Limb (tissue), 2 donors: ENCODE measurements at regions not wholly inside any gene's neighbourhood (a gene's known extent, or its start where the extent isn't known, plus 50 kb on each side); places are given as distances from the start of the nearest gene placed in this dataset.
"Not testable (repeated sequence)": the region's sequence is repeated elsewhere in the genome, so short reads cannot be mapped to it uniquely, and the experiment has no call there.

Experiments
- DNase-seq, 2 donors: peaks; one replicate each; pipeline ENCODE4 v3.0.0-alpha.2; 2016; ENCODE audit errors: extremely low spot score in 2 of 2

- no peak for DNase-seq
These were observed 557.5 kb upstream of the PTBP2 start for GRCh38 chr1:96164053-96164452.

DNA sequence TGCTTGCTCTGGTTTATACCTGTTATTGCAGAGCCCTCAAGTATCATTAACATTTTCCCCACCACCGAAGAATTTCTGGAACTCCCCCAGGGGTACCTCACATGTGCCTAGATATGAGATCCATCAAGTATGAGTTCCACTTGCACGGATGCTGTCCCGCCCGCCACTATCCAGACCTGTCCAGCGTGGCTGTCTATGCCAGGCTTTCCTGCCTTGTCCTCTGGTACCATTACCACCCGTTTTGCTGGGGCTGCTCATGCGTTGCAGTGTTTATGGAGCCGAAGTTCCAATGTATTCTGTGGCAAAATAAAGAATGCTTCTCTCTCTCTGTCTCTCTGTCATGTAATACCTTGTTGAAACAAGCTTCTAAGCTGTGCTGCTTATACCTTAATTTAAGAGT lies 543.5 kb upstream of the PTBP2 start:
- no peak for DNase-seq

GRCh38 chr1:96183485-96183884 lies 538.1 kb upstream of the PTBP2 start:
- no peak for DNase-seq

GRCh38 chr1:96183928-96184327 lies 537.7 kb upstream of the PTBP2 start:
- no peak for DNase-seq

GRCh38 chr1:96185181-96185580 lies 536.4 kb upstream of the PTBP2 start:
- no peak for DNase-seq

DNA sequence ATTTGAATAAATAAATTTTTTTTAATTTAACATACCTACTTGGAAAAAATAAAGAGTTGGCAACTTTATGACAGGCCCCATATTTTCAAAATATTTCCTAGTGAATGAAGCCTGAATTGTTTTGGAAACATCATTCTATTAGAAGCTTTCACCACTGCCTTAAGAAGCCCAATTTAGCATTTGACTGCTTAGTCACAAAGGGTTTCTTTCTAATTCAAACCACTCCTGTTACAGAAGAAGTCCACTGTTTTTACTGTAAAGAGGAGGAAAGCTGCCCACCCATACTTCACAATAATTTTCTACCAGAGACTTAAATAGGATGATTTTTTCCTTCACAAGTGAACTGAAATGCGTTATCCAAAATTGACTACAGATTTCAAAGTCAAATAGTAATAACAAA lies 534.6 kb upstream of the PTBP2 start:
- no peak for DNase-seq

DNA sequence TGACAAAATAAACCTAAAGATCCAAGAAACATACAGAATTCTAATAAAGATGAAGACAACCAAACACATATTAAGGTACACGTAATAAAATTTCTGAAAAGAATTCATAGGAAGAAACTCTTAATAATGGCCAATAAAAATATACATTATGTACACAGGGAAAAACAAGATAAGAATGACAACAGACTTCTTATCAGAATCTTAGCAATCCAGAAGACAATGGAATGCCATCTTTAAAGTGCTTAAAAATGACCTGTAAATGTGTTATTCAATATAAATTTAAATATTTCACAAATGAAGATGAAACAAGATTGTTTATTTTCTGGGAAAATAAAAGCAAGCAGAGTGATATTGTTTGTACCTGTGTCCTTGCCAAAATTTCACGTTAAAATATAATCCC lies 530.4 kb upstream of the PTBP2 start:
- DNase-seq: no peak

DNA sequence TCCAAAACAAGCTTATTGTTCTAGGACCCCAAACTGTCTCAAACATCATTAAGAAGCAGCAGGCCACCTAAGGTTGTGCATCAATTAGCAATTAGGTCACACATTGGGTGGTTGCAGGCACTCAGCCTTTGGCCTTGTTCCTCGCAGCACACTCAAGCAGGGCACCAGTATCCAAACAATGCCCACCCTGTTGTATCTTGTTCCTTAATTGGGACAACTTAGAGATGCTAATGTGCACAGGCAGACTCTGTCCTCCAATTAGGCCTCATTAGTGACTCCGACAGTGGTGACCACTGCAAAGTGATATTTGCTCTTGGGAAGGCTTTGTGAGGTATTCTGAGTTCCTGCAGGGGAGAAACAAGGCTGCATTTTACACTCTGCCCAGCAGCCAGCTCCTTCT lies 515.1 kb upstream of the PTBP2 start:
- no peak for DNase-seq

GRCh38 chr1:96207936-96208335 lies 513.6 kb upstream of the PTBP2 start:
- DNase-seq: no peak

DNA sequence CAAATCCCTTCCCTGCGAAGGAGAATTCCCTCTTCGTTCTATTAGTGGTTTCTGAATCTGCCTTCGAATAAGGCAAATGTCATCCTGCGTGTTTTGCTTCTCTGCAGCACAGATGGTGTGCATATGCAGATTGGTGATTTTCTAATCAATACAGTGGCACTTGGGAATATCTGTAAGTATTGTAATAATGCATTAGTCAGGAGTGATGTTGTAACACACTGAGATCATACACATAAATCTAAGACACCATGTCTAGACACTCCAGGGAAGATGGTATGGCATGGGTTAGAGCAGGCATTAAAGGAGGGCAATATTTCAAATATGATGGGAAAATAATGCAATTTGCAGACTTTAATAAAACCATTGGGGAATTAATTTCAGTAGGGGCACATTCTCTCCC lies 513.2 kb upstream of the PTBP2 start:
- DNase-seq: no peak

DNA sequence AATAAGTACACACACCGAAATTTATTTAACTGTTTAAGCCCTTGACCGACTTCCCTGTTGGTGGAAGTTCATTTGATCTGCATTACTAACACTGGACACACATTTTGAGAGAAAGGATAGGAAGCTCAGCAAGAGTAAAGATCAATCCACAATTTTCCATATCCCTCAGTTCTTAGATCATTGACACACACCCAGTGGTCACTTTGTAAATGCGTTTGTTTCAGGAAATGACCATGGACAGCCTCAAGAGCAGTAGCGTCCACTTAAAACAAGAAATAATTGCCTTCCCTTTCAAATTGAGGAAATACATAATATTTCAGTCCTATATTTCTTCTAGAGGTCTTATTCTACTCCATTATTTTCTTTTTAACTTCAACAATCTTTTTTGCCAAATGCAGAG lies 511.5 kb upstream of the PTBP2 start:
- DNase-seq: no peak

DNA sequence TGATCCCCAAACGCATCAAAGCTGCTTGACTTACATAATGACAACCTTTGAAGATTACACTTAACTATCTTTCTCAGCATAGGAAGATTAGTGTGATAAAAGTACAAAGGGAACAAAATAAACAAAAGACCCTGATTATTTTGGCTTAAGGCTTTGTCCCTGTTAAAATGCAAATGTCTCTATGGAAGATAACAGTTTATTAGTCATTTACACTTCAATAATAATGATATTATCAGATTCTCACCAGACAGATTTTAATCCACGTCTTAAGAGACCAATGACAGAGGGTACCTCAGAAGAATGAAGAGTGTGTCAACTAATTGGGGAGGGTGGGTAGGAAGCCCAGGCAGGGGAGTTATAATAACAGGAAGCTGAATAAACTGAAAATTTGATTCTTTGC lies 510.4 kb upstream of the PTBP2 start:
- no peak for DNase-seq

- DNase-seq: no peak
These were observed 506.6 kb upstream of the PTBP2 start for GRCh38 chr1:96214982-96215381.

GRCh38 chr1:96220651-96221050 lies 500.9 kb upstream of the PTBP2 start:
- no peak for DNase-seq

DNA sequence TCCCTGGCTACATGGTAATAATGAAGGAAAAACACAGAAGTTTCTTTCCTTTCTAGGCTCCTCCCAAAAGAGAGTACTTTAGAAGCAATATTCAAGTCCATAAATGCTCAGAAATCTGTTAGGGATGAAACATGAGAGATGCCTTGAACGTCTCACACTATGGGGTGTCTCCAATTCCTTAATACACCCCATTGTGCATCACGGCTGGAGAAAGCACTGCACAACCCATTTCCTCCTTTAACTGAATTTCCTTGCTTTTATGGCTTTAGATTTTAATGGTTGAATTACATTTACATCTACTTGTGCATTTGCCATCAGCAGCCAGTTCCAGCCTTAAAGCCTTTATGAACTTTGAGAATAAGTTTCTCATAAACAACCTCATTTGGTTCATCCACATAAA lies 498.9 kb upstream of the PTBP2 start:
- DNase-seq: no peak

DNA sequence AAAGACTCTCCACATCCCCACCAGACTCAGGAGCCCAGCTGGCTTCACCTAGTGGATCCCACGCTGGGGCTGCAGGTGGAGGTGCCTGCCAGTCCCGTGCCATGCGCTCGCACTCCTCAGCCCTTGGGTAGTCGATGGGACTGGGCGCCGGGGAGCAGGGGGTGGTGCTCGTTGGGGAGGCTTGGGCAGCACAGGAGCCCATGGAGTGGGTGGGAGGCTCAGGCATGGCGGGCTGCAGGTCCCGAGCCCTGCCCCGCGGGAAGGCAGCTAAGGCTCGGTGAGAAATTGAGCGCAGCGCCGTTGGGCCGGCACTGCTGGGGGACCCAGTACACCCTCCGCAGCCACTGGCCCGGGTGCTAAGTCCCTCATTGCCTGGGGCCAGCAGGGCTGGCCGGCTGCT lies 497.4 kb upstream of the PTBP2 start:
- DNase-seq: not testable (repeated sequence)

DNA sequence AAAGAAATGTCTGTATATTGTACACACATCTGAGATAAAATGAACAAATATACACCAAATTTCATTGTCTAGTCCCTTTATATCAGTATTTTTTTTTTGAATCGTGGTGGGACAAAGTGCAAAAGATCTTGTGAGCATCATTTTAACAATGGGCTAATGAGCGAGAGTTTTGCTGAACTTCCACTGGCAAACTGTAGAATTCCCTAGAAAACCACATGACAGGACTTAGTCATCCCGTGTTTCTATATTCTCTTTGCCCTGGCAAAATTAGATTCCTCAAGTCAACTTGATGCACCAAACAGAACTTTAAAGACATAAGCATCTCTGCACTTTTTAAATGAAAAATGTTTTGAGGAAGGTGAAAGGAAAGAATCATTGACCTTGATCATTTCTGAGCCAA lies 488.2 kb upstream of the PTBP2 start:
- no peak for DNase-seq

DNA sequence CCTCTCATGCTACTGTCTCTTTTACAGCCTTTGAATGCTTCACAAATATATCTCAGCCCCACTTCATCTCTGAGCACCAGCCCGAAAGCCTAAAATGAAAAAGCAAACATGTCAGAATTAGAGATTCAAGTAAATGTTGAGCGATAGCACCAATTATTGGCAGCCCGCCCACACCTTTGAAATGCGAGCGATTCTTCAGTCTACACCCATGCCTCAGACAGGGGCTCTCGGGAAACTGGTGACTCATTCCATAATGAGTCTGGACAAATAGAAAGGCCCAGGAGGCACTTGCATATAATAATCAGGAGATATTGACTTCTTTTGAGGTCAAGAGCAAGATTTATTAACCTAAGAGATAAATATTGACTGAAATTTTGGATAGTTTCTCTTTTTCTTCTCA lies 487.3 kb upstream of the PTBP2 start:
- no peak for DNase-seq

DNA sequence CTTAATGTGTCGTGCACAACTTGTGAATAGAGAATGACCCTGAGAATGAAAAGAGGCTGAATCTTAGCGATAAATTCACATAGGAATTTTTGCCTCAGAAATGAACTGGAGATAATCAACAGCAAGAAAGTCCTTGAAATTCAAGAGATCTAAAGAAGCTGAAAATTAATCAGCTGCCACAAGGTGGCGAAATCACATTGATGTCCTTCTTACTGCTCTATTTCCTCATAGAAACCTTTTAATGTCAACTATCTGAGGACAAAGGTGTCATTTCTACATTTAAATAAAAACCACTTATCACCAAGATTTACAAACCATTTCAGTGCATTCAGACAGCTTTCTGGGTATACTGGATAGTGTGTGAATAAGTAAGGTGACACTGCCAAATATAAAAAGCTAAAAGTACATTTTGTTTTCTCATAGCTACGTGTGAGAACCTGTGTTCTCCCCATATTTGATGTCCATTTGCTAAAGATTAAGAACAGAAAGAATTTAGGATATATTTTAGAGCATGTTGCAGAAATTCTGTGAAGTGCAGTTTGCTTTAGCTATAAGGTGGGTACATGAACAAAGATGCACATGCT lies 485.3 kb upstream of the PTBP2 start:
- peak; percentile 51 to 60 for DNase-seq

DNA sequence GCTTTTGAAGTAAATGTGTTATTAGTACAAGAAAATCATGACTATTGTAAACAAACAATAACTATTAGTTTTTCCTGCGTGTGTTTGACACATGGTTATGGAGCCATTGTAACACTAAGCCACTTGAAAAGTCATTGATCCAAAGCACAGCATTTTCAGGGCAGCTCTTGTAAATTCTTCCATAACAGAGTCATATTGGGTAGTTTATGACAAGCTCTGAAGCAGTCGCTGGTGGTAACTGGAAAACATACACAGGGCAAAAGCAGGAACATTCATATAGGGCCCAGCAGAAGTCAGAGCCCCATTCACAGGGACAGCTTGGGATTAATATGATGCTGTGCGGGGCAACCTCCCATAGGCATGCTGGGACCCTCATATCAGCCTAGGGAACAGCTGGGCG lies 483.2 kb upstream of the PTBP2 start:
- DNase-seq: no peak

DNA sequence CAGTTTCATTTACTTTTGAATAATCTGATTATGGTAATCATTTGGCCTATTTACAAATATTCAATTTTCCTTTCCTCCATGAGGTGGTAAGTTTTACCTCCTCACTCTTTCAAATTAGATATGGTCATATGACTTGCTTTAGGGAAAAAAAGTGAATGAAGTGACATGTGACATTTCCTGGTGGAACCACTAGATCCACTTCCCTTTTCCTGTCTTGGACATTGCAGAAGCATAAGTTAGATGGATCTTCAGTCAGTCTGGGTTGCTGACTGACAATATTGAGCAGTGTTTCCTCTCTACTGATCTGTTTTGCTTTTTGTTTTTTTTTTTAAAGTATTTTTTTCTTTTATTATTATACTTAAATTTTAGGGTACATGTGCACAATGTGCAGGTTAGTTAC lies 481.1 kb upstream of the PTBP2 start:
- DNase-seq: no peak

DNA sequence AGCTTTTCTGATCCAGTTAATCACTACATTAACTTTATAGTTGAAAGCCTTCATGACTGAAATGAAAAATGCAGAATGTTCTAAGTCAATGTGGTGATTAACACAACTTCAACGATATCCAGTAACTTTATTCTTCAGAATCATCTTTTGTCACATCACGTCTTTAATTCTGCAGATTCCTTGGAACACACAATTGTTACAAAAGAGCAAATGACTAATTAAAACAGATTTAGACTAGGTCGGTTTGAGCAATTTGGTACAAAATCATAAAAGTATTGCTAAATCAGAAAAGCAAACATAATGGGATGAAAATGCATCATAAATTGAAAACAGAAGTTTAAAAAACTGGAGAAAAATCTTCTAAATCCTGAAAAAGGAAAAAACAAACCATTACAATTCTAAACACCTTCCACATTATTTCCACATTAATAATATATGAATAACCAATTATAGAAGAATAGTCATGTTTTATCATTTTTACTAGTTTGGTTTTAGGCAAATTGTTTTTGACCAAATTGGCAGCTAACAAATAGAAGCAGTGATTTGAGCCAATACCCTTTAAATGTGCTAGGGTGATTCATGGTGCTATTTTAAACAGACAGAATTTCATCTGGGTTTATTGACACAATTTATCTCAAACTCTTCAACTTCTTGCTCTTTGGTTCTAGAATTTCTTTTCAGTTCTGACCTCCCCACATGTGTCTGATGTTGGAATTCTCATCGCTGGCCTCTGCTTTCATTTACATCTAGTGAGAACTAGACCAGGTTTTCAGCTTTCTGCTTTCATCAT lies 468.1 kb upstream of the PTBP2 start:
- no peak for DNase-seq

DNA sequence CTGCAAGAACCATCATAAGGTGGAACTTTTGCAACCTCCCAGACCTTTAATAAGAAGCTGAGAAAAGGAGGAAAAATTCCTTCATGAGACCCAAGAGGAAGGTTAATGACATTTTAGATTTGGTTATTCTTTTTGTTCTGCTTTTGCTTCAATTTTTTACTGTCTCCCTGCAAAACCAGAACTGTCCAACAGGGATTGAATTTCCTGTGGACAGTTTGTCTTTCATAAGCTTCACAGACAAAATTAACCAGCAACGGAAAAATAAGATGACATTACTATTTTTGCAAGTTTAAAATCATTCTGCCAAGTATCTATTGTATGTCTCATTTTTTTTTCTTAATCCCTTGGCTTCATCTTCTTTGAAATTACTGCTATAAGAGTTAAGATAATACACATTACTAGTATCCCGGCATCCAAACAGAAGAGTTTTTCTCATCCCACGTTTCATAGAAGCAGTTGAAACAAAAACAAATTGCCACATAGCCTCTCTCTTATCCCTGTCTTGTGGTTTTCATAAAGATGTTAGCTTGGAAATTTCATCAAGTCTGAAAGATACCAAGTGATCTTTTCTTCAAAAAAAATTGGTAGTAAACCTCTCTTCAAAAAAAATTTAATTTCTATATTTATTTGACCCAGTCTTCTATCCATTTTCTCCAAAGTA lies 465.3 kb upstream of the PTBP2 start:
- DNase-seq: no peak
